H1 (cell line): ENCODE measurements at regions not wholly inside any gene's neighbourhood (a gene's known extent, or its start where the extent isn't known, plus 50 kb on each side); places are given as distances from the start of the nearest gene placed in this dataset.

Experiments
- CTCF ChIA-PET: fragments of 300-600 bp; sonication (Branson Sonifier 250); formaldehyde crosslinking; loops from one replicate; lab custom pipeline; 2021; ENCODE audit not compliant: partially characterized antibody; lab: Charles Lee
- POLR2A ChIA-PET: fragments of 300-600 bp; sonication (Branson Sonifier 250); formaldehyde crosslinking; loops from one replicate; lab custom pipeline; 2021; ENCODE audit warnings: inconsistent platforms; ENCODE audit not compliant: partially characterized antibody; lab: Charles Lee
- DNase-seq, 2 experiments: peaks; one replicate each; pipeline versions ENCODE4 v3.0.0 to v3.0.0-alpha.2; 2010 to 2022; ENCODE audit warnings: low spot score in 2 of 2, low read depth in 1 of 2, mixed read lengths in 1 of 2
- FAIRE-seq: peaks from 2 replicates; lab custom pipeline; 2011; peaks lifted over from hg19 to GRCh38; lab: Jason Lieb, UNC
- H2AFZ ChIP-seq: 2 replicates; pipeline ENCODE4 v1.8.1; 2012; ENCODE audit warnings: low read length, inconsistent platforms
- H2AK5ac ChIP-seq: 2 replicates; pipeline ENCODE4 v1.6.1; 2013; ENCODE audit warnings: low read depth, low read length
- H2BK120ac ChIP-seq: replicated peaks from 2 replicates; pipeline ENCODE3; 2013; ENCODE audit warnings: low read depth, low read length, inconsistent platforms
- H2BK12ac ChIP-seq: 2 replicates; pipeline ENCODE4 v1.6.1; 2013; ENCODE audit warnings: low read depth, low read length
- H2BK15ac ChIP-seq: 2 replicates; pipeline ENCODE4 v1.6.1; 2013; ENCODE audit warnings: low read length
- H2BK20ac ChIP-seq: 2 replicates; pipeline ENCODE4 v1.6.1; 2013; ENCODE audit warnings: low read length
- H2BK5ac ChIP-seq: 2 replicates; pipeline ENCODE4 v1.6.1; 2013; ENCODE audit warnings: low read depth, low read length
- H3K14ac ChIP-seq: 2 replicates; pipeline ENCODE4 v1.6.1; 2013; ENCODE audit warnings: inconsistent platforms; ENCODE audit not compliant: insufficient read length
- H3K18ac ChIP-seq: 2 replicates; pipeline ENCODE4 v1.6.1; 2013; ENCODE audit warnings: low read length; ENCODE audit errors: extremely low read depth
- H3K23ac ChIP-seq: 2 replicates; pipeline ENCODE4 v1.6.1; 2013; ENCODE audit warnings: inconsistent platforms; ENCODE audit not compliant: insufficient read length
- H3K23me2 ChIP-seq: 2 replicates; pipeline ENCODE4 v1.6.1; 2013; ENCODE audit warnings: low read depth, low read length
- H3K27ac ChIP-seq: 2 replicates; pipeline ENCODE4 v1.6.1; 2011; ENCODE audit warnings: low read depth, low read length, inconsistent platforms
- H3K27me3 ChIP-seq, 4 experiments: replicated peaks in 1 of 4; 1 replicate in 1 of 4; 2 replicates in 3 of 4; pipeline versions ENCODE4 v1.6.1 to v1.8.1; 2011 to 2013; ENCODE audit warnings: low read length in 3 of 4, mild to moderate bottlenecking in 3 of 4, inconsistent platforms in 2 of 4, mixed read lengths in 2 of 4, moderate library complexity in 1 of 4; ENCODE audit not compliant: control insufficient read depth in 3 of 4, insufficient read depth in 3 of 4; ENCODE audit errors: extremely low read depth in 1 of 4
- H3K36me3 ChIP-seq, 4 experiments: 2 replicates each; pipeline versions ENCODE4 v1.6.1 to v1.8.1; 2011 to 2013; ENCODE audit warnings: mild to moderate bottlenecking in 4 of 4, low read length in 3 of 4, moderate library complexity in 2 of 4, control low read depth in 1 of 4, inconsistent platforms in 1 of 4; ENCODE audit not compliant: insufficient read depth in 4 of 4, control insufficient read depth in 2 of 4
- H3K4ac ChIP-seq: replicated peaks from 2 replicates; pipeline ENCODE3; 2013; ENCODE audit warnings: low read length, low read depth, mixed read lengths, inconsistent platforms; ENCODE audit not compliant: insufficient read length
- H3K4me1 ChIP-seq, 4 experiments: replicated peaks in 1 of 4; 1 replicate in 1 of 4; 2 replicates in 3 of 4; pipeline versions ENCODE4 v1.6.1 to v1.8.1; 2011 to 2013; ENCODE audit warnings: low read length in 3 of 4, inconsistent platforms in 2 of 4, mixed read lengths in 1 of 4; ENCODE audit not compliant: insufficient read depth in 4 of 4, control insufficient read depth in 3 of 4
- H3K4me2 ChIP-seq, 2 experiments: 2 replicates each; pipeline versions ENCODE4 v1.6.1 to v1.8.1; 2011 to 2013; ENCODE audit warnings: low read depth in 2 of 2, low read length in 2 of 2, control low read depth in 1 of 2, inconsistent platforms in 1 of 2, mild to moderate bottlenecking in 1 of 2; ENCODE audit not compliant: insufficient read depth in 1 of 2
- H3K4me3 ChIP-seq, 4 experiments: fragments of 200-600, 300-600 bp in 1 of 4; sonication (generic), shearing (Covaris generic), sonication (Bioruptor Twin) in 1 of 4; 2 replicates each; pipeline versions ENCODE4 v1.5.1 to v1.8.1; 2011 to 2016; ENCODE audit warnings: low read length in 4 of 4, low read depth in 3 of 4, control low read depth in 2 of 4, inconsistent platforms in 2 of 4, mild to moderate bottlenecking in 2 of 4, mixed read lengths in 1 of 4, moderate library complexity in 1 of 4; ENCODE audit not compliant: insufficient read depth in 2 of 4; ENCODE audit errors: extremely low read depth in 1 of 4
- H3K56ac ChIP-seq: replicated peaks from 2 replicates; pipeline ENCODE3; 2013; ENCODE audit warnings: low read depth, mild to moderate bottlenecking, mixed read lengths, low read length, inconsistent platforms; ENCODE audit not compliant: insufficient read length
- H3K79me1 ChIP-seq: 2 replicates; pipeline ENCODE4 v1.6.1; 2013; ENCODE audit warnings: low read depth, low read length, control low read depth
- H3K79me2 ChIP-seq, 2 experiments: 2 replicates each; pipeline versions ENCODE4 v1.6.1 to v1.8.1; 2012 to 2013; ENCODE audit warnings: low read length in 2 of 2, mild to moderate bottlenecking in 2 of 2, inconsistent platforms in 1 of 2; ENCODE audit not compliant: insufficient read depth in 2 of 2, control insufficient read depth in 1 of 2
- H3K9ac ChIP-seq, 4 experiments: replicated peaks in 1 of 4; 1 replicate in 1 of 4; 2 replicates in 3 of 4; pipeline versions ENCODE4 v1.6.1 to v1.8.1; 2011 to 2013; ENCODE audit warnings: low read depth in 3 of 4, low read length in 3 of 4, control low read depth in 2 of 4, mild to moderate bottlenecking in 2 of 4, moderate library complexity in 2 of 4, inconsistent platforms in 1 of 4; ENCODE audit errors: extremely low read depth in 1 of 4
- H3K9me3 ChIP-seq, 2 experiments: 2 replicates each; pipeline versions ENCODE4 v1.6.1 to v1.8.1; 2012 to 2013; ENCODE audit warnings: mild to moderate bottlenecking in 2 of 2, moderate library complexity in 2 of 2, control low read depth in 1 of 2, inconsistent platforms in 1 of 2, low read depth in 1 of 2, low read length in 1 of 2, mixed read lengths in 1 of 2; ENCODE audit not compliant: insufficient read depth in 2 of 2
- H4K20me1 ChIP-seq, 2 experiments: replicated peaks in 1 of 2; 2 replicates each; pipeline versions ENCODE3 to v1.8.1; 2011 to 2013; ENCODE audit warnings: inconsistent platforms in 2 of 2, low read length in 2 of 2, mild to moderate bottlenecking in 1 of 2; ENCODE audit not compliant: insufficient read depth in 2 of 2, control insufficient read depth in 1 of 2
- H4K5ac ChIP-seq: 2 replicates; pipeline ENCODE4 v1.6.1; 2013; ENCODE audit warnings: low read length, low read depth, mixed read lengths, inconsistent platforms; ENCODE audit not compliant: insufficient read length
- H4K8ac ChIP-seq: 2 replicates; pipeline ENCODE4 v1.8.0; 2013; ENCODE audit warnings: mild to moderate bottlenecking, moderate library complexity, low read length, inconsistent platforms; ENCODE audit not compliant: insufficient read depth; ENCODE audit errors: extremely low read depth
- H4K91ac ChIP-seq: replicated peaks from 2 replicates; pipeline ENCODE3; 2013; ENCODE audit warnings: low read length, mixed read lengths, inconsistent platforms; ENCODE audit not compliant: insufficient read length
- CHD1 ChIP-seq: IDR thresholded peaks from 2 replicates; pipeline ENCODE4 v1.6.1; 2012; ENCODE audit warnings: low read depth, low read length, improper control_type of control experiment
- whole genome bisulfite sequencing, 2 experiments: shearing (Covaris generic) in 1 of 2; methylation state at CpG; one replicate each; pipeline versions ENCODE4 v1.1.6 to v1.1.7; 2013 to 2015; ENCODE audit warnings: low lambda C conversion rate in 2 of 2, mixed read lengths in 2 of 2, inconsistent platforms in 1 of 2, low coverage in 1 of 2, missing lambda C conversion rate in 1 of 2; ENCODE audit not compliant: insufficient replicate concordance in 2 of 2, insufficient coverage in 1 of 2, insufficient read length in 1 of 2; ENCODE audit errors: extremely low coverage in 1 of 2, missing lambda C conversion rate in 1 of 2; 5-methylcytosine and 5-hydroxymethylcytosine counted together

DNA sequence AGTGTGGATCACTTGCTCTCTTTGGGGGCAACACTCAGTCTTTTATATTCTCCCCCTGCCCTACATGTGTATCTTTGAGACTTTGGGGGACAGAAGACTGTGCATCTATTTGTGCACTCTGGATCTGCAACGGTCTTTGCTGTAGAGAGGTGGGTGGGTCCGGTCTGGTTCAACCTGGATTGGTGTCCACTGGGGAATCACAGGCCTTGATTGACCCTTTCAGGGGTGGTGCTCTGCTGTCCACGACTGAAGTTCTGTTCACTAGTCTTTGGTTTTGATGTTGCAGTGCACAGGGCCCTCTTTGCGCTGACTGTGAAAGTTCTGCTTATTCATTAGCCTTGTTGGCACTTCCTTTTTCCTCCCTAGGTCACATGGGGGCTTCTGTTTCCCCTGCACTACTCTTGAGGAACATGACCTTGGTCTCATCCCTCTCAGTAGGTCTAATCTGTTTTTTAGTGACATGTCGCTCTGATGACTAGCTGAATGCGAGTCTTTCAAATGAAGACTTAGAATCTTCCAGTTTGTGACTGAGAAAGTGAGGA, 284.2 kb downstream of the SV2B start:
- no peak overlapping the region for H3K23ac ChIP-seq
- H3K9ac ChIP-seq: no peak overlapping the region
- H3K14ac ChIP-seq: no peak overlapping the region
- H3K56ac ChIP-seq: no peak overlapping the region
- no peaks in the 10 kb centered on the region for H3K79me1 ChIP-seq
- H3K79me2 ChIP-seq: no peaks in the 10 kb centered on the region
- CTCF ChIA-PET: interaction anchor here (1.0 kb wide), 1 partner anchor 154 kb away, joined by 3 read pairs; no protein-coding TSS in a partner anchor
- H3K4ac ChIP-seq: no peak overlapping the region
- H2AFZ ChIP-seq: peak overlapping the region; percentile 46
- H4K20me1 ChIP-seq: no peaks in the 10 kb centered on the region
- POLR2A ChIA-PET: no interaction called here
- H4K5ac ChIP-seq: no peak overlapping the region
- H2BK5ac ChIP-seq: no peak overlapping the region
- no peak overlapping the region for H2AK5ac ChIP-seq
- peaks cover 3% of the 10 kb centered on the region in 2 experiments; a peak in 1 of 4 replicates for H3K9me3 ChIP-seq
- FAIRE-seq (no peak), DNase-seq (no peak)
- H3K4me1 ChIP-seq: peaks cover 0 to 4% (median 0%) of the 10 kb centered on the region in 4 experiments; a peak in 4 of 7 replicates
- H2BK15ac ChIP-seq: 0 out of 2 replicates have a peak overlapping the region, but pooled peaks have one; percentile 46
- H3K18ac ChIP-seq: no peak overlapping the region
- TF ChIP-seq CHD1: no peak
- TF ChIP-seq, all 59 proteins: peak for 0
- no peak overlapping the region for H2BK12ac ChIP-seq
- no peak overlapping the region for H2BK120ac ChIP-seq
- H3K27ac ChIP-seq: no peak overlapping the region
- H2BK20ac ChIP-seq: peak overlapping the region; percentile 61; the same call in 1 of the 2 replicates
- no peak overlapping the region for H3K4me3 ChIP-seq
- H3K36me3 ChIP-seq: no peaks in the 10 kb centered on the region
- no peak overlapping the region for H4K8ac ChIP-seq
- no peak overlapping the region for H4K91ac ChIP-seq
- H3K23me2 ChIP-seq: no peaks in the 10 kb centered on the region
- no peak overlapping the region for H3K4me2 ChIP-seq
- no peaks in the 10 kb centered on the region for H3K27me3 ChIP-seq
- WGBS, 2 experiments: 95% methylated on average over 6 of the region's 6 CpGs; no CpG with 5 or more reads in 1 of the 2 experiments
